Subcutaneous abdominal adipose tissue (tissue), 5 donors: ENCODE measurements at regions not wholly inside any gene's neighbourhood (a gene's known extent, or its start where the extent isn't known, plus 50 kb on each side); places are given as distances from the start of the nearest gene placed in this dataset.

Experiments used
- H3K27ac ChIP-seq: one replicate; pipeline ENCODE4 v1.7.0; 2013; ENCODE audit warnings: low read depth, mild to moderate bottlenecking, inconsistent platforms, low read length, moderate library complexity
- H3K27me3 ChIP-seq, 5 donors: one replicate each; pipeline ENCODE4 v1.7.0; 2013; ENCODE audit warnings: low read length in 5 of 5, inconsistent platforms in 1 of 5; ENCODE audit not compliant: control insufficient read depth in 5 of 5, insufficient read depth in 4 of 5
- H3K36me3 ChIP-seq, 5 donors: one replicate each; pipeline ENCODE4 v1.7.0; 2013; ENCODE audit warnings: low read length in 5 of 5; ENCODE audit not compliant: control insufficient read depth in 5 of 5, insufficient read depth in 5 of 5
- H3K4me1 ChIP-seq, 5 donors: one replicate each; pipeline ENCODE4 v1.7.0; 2013; ENCODE audit warnings: low read length in 5 of 5, mild to moderate bottlenecking in 3 of 5, moderate library complexity in 1 of 5; ENCODE audit not compliant: control insufficient read depth in 5 of 5, insufficient read depth in 5 of 5
- H3K4me3 ChIP-seq, 5 donors: one replicate each; pipeline ENCODE4 v1.7.0; 2013; ENCODE audit warnings: low read length in 5 of 5, low read depth in 1 of 5
- H3K9ac ChIP-seq, 5 donors: one replicate each; pipeline ENCODE4 v1.7.0; 2013; ENCODE audit warnings: low read length in 5 of 5, mild to moderate bottlenecking in 4 of 5, moderate library complexity in 3 of 5
- H3K9me3 ChIP-seq, 5 donors: one replicate each; pipeline ENCODE4 v1.7.0; 2013; ENCODE audit warnings: low read length in 5 of 5; ENCODE audit not compliant: control insufficient read depth in 5 of 5
- donor health status: healthy.
- donor health status: healthy.
- donor health status: healthy.
- donor health status: healthy.
- donor health status: healthy.

- Histone ChIP-seq H3K4me1 (peaks cover 0 to 4% (median 0%) of the 10 kb centered on the region in 5 donors), H3K27me3 (no peaks in the 10 kb centered on the region), H3K9ac (no peak overlapping the region), H3K9me3 (no peaks in the 10 kb centered on the region), H3K4me3 (no peak overlapping the region), H3K27ac (no peak overlapping the region), H3K36me3 (no peaks in the 10 kb centered on the region)
Measured at GRCh38 chr17:54235571-54235970, 412.8 kb downstream of the KIF2B start.

- no peak overlapping the region for H3K9ac ChIP-seq
- peaks cover 0 to 4% (median 0%) of the 10 kb centered on the region in 5 donors for H3K4me1 ChIP-seq
- no peaks in the 10 kb centered on the region for H3K36me3 ChIP-seq
- H3K9me3 ChIP-seq = no peaks in the 10 kb centered on the region
- no peak overlapping the region for H3K27ac ChIP-seq
- no peaks in the 10 kb centered on the region for H3K27me3 ChIP-seq
- H3K4me3 ChIP-seq = no peak overlapping the region
Measured at GRCh38 chr17:54237911-54238515, 415.3 kb downstream of the KIF2B start.

- no peak overlapping the region for H3K4me3 ChIP-seq
- peaks cover 0 to 4% (median 0%) of the 10 kb centered on the region in 5 donors for H3K4me1 ChIP-seq
- no peak overlapping the region for H3K9ac ChIP-seq
- no peak overlapping the region for H3K27ac ChIP-seq
- H3K36me3 ChIP-seq = no peaks in the 10 kb centered on the region
- peaks cover 0 to 5% (median 0%) of the 10 kb centered on the region in 5 donors for H3K9me3 ChIP-seq
- H3K27me3 ChIP-seq = no peaks in the 10 kb centered on the region
Measured at GRCh38 chr17:54239291-54239690, 416.6 kb downstream of the KIF2B start.

- no peak overlapping the region for H3K27ac ChIP-seq
- H3K27me3 ChIP-seq = no peaks in the 10 kb centered on the region
- H3K9ac ChIP-seq = no peak overlapping the region
- no peak overlapping the region for H3K4me3 ChIP-seq
- no peaks in the 10 kb centered on the region for H3K4me1 ChIP-seq
- H3K36me3 ChIP-seq = no peaks in the 10 kb centered on the region
- H3K9me3 ChIP-seq = peaks cover 0 to 4% (median 0%) of the 10 kb centered on the region in 5 donors
Measured at GRCh38 chr17:54255696-54256095, 433.0 kb downstream of the KIF2B start.

GRCh38 chr17:54256401-54256929 lies 433.7 kb downstream of the KIF2B start:
- peaks cover 0 to 9% (median 0%) of the 10 kb centered on the region in 5 donors for H3K9me3 ChIP-seq
- H3K36me3 ChIP-seq = no peaks in the 10 kb centered on the region

GRCh38 chr17:54257440-54257839 lies 434.7 kb downstream of the KIF2B start:
- Histone ChIP-seq H3K27ac (no peak overlapping the region), H3K36me3 (no peaks in the 10 kb centered on the region)

More at GRCh38 chr17:54256401-54256929, 433.7 kb downstream of the KIF2B start:
- no peaks in the 10 kb centered on the region for H3K27me3 ChIP-seq
- H3K9ac ChIP-seq = no peak overlapping the region
- no peak overlapping the region for H3K4me3 ChIP-seq
- H3K27ac ChIP-seq = no peak overlapping the region
- no peaks in the 10 kb centered on the region for H3K4me1 ChIP-seq

GRCh38 chr17:54259476-54259875 lies 436.7 kb downstream of the KIF2B start:
- no peak overlapping the region for H3K9ac ChIP-seq
- no peak overlapping the region for H3K4me3 ChIP-seq
- no peaks in the 10 kb centered on the region for H3K4me1 ChIP-seq
- H3K27ac ChIP-seq = no peak overlapping the region
- H3K9me3 ChIP-seq = peaks cover 0 to 11% (median 5%) of the 10 kb centered on the region in 5 donors
- no peaks in the 10 kb centered on the region for H3K27me3 ChIP-seq
- H3K36me3 ChIP-seq = no peaks in the 10 kb centered on the region

More at GRCh38 chr17:54257440-54257839, 434.7 kb downstream of the KIF2B start:
- H3K9me3 ChIP-seq = peaks cover 0 to 9% (median 0%) of the 10 kb centered on the region in 5 donors
- H3K4me3 ChIP-seq = no peak overlapping the region
- no peak overlapping the region for H3K9ac ChIP-seq
- H3K4me1 ChIP-seq = no peaks in the 10 kb centered on the region
- H3K27me3 ChIP-seq = no peaks in the 10 kb centered on the region

GRCh38 chr17:54261465-54261864 lies 438.7 kb downstream of the KIF2B start:
- Histone ChIP-seq H3K4me1 (no peaks in the 10 kb centered on the region), H3K9ac (no peak overlapping the region), H3K9me3 (peaks cover 0 to 18% (median 8%) of the 10 kb centered on the region in 5 donors), H3K36me3 (no peaks in the 10 kb centered on the region), H3K27me3 (no peaks in the 10 kb centered on the region), H3K4me3 (no peak overlapping the region), H3K27ac (no peak overlapping the region)

- Histone ChIP-seq H3K27ac (no peak overlapping the region), H3K9me3 (peaks cover 0 to 7% (median 2%) of the 10 kb centered on the region in 5 donors), H3K4me3 (no peak overlapping the region), H3K9ac (no peak overlapping the region), H3K4me1 (no peaks in the 10 kb centered on the region), H3K36me3 (no peaks in the 10 kb centered on the region), H3K27me3 (no peaks in the 10 kb centered on the region)
Measured at GRCh38 chr17:54269881-54270280, 447.2 kb downstream of the KIF2B start.

- no peaks in the 10 kb centered on the region for H3K27me3 ChIP-seq
- no peak overlapping the region for H3K4me3 ChIP-seq
- H3K27ac ChIP-seq = no peak overlapping the region
- no peak overlapping the region for H3K9ac ChIP-seq
- H3K9me3 ChIP-seq = peaks cover 0 to 4% (median 0%) of the 10 kb centered on the region in 5 donors
- H3K36me3 ChIP-seq = no peaks in the 10 kb centered on the region
- no peaks in the 10 kb centered on the region for H3K4me1 ChIP-seq
Measured at GRCh38 chr17:54270499-54270898, 447.8 kb downstream of the KIF2B start.
